ENCODE measurements at regions not wholly inside any gene's neighbourhood (a gene's known extent, or its start where the extent isn't known, plus 50 kb on each side); places are given as distances from the start of the nearest gene placed in this dataset.
"Not testable (repeated sequence)": the region's sequence is repeated elsewhere in the genome, so short reads cannot be mapped to it uniquely, and the experiment has no call there.

DNA sequence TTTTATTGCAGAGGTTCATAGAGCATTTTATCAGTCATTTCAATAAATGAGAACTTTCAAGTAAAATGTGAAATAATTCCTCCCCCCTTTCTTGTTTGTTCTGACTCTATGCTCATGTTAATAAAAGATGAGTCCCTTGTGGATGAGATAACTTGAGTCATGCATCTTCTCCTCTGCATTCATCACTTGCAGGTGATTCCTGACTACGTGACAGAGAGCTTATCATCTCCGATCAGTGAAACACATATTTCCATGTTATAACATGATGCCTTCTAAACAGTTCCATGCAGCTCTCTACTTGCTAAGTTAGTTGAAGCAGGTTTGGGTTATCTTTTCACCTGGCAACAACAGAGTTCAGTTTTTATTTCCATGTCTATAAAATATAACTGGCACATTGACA is 160.1 kb upstream of the ANKRD50 start:
- no peak for FAIRE-seq
- no peak for DNase-seq (ENCODE audit: insufficient read length, low spot score)
- no peak for TF ChIP-seq POLR2A (IDR thresholded peaks at IDR 0.05; ENCODE audit: low read depth, low read length)

DNA sequence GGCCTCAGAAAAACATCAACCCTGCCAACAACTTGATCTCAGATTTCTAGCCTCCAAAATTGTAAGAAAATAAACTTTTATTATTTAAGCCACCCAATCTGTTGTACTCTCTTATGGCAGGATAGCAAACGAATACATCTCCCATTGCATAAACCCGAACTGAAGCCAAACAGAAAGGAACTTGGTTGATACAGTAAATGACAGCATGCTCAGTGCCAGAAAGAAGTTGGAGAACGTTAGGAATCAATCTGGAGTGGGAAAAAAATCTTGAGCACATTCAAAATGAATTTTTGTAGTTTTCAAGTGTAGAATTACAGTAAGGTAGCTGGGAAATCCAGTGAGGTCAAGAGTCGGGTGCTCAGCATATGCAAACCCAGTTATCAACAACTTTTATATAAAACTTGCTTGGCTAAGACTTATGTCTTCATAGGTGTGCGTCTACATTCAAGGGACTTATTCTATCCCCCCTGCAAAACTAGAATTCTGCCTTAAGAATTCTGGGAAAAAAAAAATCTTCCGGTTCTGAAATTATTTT is 157.5 kb upstream of the ANKRD50 start:
- DNase-seq (ENCODE audit: insufficient read length, low spot score): no peak
- no peak for TF ChIP-seq POLR2A (IDR thresholded peaks at IDR 0.05; ENCODE audit: low read depth, low read length)
- no peak for FAIRE-seq

DNA sequence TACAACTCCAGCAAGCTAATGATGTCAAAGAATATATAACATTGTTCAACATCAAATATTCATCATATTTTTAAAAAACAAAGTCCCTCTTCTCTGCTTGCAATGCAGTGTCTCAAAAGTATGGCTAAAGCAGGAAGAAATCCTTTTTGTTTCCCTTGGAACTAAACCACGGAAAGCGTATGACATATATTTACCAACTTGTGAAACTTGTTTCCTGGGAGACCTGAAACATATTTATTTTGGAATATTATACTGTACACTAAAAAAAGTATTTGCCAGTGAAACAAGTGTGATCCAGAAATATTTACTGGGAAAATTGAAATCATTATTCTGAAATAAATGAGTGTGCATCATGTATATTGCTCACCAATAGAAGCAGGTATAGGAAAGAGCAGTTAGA is 156.0 kb upstream of the ANKRD50 start:
- DNase-seq (ENCODE audit: insufficient read length, low spot score): no peak
- FAIRE-seq: no peak
- TF ChIP-seq POLR2A (IDR thresholded peaks at IDR 0.05; ENCODE audit: low read depth, low read length): no peak

DNA sequence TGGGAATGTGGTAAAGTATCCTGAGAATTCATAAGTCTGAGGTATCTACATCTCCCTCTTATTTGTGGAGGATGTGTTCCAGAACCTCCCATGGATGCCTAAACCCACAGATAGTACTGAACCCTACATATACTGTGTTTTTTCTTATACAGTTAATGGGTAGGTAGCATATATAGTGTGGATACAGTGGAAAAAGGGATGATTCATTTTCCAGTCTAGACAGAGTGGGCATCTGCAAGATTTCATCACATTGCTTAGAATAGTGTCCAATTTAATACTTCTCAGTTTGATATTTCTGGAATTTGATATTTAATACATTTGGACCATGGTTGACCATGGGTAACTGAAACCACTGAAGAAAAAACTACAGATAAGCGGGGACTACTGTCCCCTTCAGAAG is 155.0 kb upstream of the ANKRD50 start:
- DNase-seq (ENCODE audit: insufficient read length, low spot score) (no peak), FAIRE-seq (no peak)
- TF ChIP-seq POLR2A (IDR thresholded peaks at IDR 0.05; ENCODE audit: low read depth, low read length): no peak

DNA sequence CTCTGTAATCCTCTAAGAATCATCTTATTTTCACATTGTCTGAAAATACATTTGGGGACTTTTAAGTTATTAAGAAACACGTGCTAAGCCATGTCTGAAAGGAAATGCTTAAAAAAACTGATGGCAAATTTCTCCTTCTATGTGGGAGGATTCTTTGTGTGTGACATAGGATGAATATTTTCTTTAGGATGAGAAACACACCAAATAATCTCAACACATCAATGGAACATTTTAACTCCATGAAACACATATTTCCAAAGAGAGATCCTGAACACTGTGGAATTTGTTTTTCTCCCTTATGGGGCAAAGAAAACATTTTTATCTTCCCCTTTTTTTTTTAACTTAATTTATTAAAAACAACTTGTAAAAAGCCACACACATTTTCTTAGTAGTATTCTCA is 153.8 kb upstream of the ANKRD50 start:
- FAIRE-seq: no peak
- TF ChIP-seq POLR2A (IDR thresholded peaks at IDR 0.05; ENCODE audit: low read depth, low read length): no peak
- no peak for DNase-seq (ENCODE audit: insufficient read length, low spot score)

DNA sequence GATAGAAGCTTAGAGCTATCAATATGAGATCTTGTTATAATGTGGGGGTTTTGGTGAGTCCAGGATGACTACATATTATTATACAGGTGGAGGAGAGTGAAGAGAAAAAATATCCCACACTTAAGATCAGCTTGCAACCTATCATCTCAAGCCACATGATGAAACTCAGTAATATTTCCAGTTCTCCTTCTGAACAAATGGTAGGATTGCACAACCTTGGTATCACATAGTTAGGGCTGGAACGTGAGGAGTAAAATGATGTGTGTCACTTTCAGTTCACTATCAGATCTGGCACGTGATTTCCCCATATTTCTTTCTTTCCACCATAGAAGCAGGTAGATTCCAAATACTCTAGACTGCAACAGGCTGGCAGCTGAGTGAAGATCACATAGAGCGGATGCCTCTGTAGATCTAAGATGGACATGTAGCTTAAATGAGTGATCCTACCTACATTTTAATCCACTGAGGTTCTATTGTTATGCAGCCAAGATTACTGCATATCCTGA is 150.6 kb upstream of the ANKRD50 start:
- no peak for FAIRE-seq
- no peak for DNase-seq (ENCODE audit: insufficient read length, low spot score)
- no peak for TF ChIP-seq POLR2A (IDR thresholded peaks at IDR 0.05; ENCODE audit: low read depth, low read length)

DNA sequence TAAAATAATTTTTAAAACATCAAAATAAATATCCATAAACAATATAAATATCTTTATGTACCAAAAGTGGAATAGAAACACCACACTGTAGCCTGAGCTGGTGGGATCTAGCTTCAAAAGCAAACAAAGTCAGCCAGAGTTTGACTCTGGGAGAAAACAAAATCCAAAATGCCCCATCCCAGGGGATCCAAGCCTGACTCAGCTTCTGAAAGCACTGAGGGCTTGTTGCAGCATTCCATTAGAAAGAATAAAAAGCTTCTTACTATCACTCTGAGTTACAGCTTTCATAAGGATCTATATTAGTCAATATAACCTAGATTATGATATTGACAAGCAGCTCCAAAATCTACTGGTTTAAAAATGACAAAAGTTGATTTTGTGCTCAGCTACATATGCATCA is 149.7 kb upstream of the ANKRD50 start:
- TF ChIP-seq POLR2A (IDR thresholded peaks at IDR 0.05; ENCODE audit: low read depth, low read length): no peak
- no peak for FAIRE-seq
- DNase-seq (ENCODE audit: insufficient read length, low spot score): no peak

DNA sequence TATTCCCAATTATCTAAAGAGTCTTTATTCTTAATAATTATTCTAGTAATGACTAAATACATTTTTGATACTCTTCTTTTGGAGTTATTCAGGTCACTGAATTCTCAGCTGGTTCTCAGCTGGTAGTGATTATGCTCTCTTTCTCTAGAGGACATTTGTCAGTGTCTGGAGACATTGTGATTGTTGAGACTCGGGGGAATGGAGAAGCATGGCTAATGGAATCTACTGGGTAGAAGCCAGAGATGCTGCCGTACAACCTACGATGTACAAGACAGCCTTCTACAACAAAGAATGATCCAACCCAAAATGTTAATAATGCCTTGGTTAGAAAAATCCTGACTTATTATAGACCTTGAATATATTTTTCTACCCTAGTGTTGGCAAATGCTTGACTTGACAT is 149.2 kb upstream of the ANKRD50 start:
- FAIRE-seq: no peak
- DNase-seq (ENCODE audit: insufficient read length, low spot score): no peak
- TF ChIP-seq POLR2A (IDR thresholded peaks at IDR 0.05; ENCODE audit: low read depth, low read length): no peak

DNA sequence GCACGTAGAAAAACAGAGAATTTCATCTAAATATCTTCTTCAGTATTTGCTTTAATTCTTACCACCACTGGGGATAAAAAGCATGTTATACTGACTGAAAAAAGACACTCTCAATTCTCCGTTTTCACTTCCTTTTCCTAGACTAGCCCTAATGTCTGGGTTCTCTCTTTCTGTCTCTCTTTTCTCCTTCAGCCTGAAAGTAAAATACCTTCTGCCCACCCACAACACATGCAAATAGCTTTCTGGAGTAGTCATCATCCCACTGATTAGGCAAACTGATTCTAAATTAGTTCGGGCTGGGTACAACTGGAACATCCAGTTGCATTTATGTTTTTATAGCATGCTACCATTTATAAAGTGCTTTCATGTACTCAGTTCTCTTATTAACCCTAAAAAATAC is 142.4 kb upstream of the ANKRD50 start:
- TF ChIP-seq POLR2A (IDR thresholded peaks at IDR 0.05; ENCODE audit: low read depth, low read length): no peak
- FAIRE-seq: no peak

DNA sequence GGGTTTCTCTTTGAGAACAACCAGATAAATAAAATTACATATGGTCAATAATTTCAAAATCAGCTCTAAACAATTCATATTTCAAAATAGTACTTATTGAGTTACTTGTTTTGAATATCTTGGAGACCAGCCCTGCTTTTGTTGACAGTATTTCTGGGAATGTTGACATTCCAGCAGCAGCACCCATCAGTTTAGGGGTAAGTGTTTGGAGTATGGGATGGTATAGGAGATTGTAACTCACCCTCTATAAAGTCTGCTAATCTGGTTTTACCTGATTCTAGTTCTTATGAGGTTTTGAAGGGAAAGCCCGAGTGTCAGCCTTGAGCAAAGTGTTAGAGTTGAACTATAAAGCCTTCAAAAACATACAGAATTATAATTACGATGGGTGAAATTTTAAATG is 139.2 kb upstream of the ANKRD50 start:
- TF ChIP-seq POLR2A (IDR thresholded peaks at IDR 0.05; ENCODE audit: low read depth, low read length): no peak
- DNase-seq (ENCODE audit: insufficient read length, low spot score) (no peak), FAIRE-seq (no peak)

More for the DNA sequence above, 142.4 kb upstream of the ANKRD50 start:
- DNase-seq (ENCODE audit: insufficient read length, low spot score): no peak

DNA sequence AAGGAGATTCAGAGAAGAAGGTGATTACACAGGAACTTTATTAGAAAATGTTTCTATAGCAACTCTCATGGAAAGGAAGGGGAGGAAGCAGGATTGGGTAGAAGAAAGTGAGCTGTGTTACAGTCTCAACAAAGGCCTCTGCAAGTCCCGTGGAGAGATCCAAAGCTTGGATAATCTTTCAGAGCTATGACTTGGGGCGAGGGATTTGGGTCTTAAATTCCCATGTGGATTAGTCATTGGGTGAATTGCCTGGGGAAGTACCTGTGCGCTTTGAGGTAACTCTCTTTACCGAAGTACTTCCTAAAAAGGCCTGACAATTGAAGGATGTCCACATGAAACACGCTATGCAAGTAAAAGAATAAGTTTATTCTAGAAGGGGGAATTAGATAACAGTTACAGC is 133.8 kb upstream of the ANKRD50 start:
- DNase-seq (ENCODE audit: insufficient read length, low spot score) (no peak), FAIRE-seq (no peak)
- TF ChIP-seq POLR2A (IDR thresholded peaks at IDR 0.05; ENCODE audit: low read depth, low read length): no peak

DNA sequence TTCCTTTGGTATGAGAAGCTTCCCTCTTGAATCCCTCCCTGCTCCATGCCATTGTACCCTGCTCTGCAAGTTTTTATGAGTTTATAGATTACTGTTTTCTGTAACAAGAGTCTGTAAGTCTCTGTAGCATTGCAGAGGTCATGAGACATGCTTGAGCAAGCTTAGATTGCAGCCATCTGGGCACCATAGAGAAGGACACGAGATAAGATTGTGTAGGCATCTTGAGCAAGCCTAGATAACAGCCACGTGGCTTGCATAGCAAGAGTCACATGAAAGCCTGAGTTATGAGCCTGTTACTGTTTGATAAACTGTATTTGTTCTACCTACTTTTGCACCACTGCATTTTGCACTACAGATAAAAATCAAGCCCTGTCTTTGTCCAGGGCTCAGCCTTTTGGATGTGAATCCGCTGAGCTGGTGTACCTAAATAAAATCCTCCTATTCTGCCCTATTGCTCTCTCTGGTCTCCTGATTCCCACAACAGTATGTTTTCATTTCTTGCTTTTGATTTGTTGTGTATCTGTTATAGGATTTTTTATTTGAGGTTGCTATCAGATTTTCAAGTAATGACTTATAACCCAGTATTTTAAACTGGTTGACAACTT is 127.4 kb upstream of the ANKRD50 start:
- FAIRE-seq (no peak), DNase-seq (ENCODE audit: insufficient read length, low spot score) (no peak)
- TF ChIP-seq POLR2A (IDR thresholded peaks at IDR 0.05; ENCODE audit: low read depth, low read length): no peak

DNA sequence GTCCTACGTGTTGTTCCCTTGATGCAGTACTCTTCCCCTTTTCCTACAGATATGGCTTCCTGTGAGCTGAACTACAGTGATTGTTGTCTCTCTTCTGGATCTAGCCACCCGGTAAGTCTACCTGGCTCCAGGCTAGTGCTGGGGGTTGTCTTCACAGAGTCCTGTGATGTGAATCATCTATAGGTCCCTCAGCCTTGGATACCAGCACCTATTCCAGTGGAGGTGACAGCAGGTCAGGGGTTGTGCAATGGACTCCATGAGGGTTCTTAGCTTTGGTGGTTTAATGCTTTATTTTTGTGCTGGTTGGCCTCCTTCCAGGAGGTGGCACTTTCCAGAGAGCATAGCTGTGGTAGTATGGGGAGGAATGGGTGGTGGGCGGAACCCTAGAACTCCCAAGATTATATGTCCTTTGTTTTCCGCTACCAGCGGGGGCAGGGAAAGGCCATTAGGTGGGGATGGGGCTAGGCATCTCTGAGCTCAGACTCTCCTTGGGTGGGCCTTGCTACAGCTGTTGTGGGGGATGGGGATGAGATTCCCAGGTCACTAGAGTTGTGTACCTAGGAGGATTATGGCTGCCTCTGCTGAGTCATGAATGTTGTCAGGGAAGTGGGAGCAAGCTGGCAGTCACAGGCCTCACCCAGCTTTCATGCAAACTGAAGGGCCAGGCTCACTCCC is 121.4 kb upstream of the ANKRD50 start:
- DNase-seq (ENCODE audit: insufficient read length, low spot score) (no peak), FAIRE-seq (no peak)
- TF ChIP-seq POLR2A (IDR thresholded peaks at IDR 0.05; ENCODE audit: low read depth, low read length): no peak

DNA sequence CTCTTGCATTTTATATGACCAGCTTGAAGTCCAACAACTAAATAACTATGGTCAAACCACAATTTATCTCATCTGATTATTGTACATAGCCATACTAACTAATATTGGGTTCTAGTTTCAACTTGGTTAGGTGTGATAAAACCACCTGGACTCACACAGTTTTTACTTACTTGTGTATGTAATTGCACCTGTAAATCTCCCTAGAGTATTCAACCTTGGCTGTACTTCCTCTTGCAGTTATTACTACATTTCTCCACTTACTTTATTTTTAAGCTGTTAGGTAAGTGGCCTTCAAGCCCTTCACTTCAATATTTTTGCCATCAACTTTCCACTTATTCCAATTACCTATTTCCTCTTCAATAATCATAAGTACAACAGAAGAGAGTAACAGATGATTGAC is 115.8 kb upstream of the ANKRD50 start:
- TF ChIP-seq POLR2A (IDR thresholded peaks at IDR 0.05; ENCODE audit: low read depth, low read length): no peak
- DNase-seq (ENCODE audit: insufficient read length, low spot score) (no peak), FAIRE-seq (no peak)

DNA sequence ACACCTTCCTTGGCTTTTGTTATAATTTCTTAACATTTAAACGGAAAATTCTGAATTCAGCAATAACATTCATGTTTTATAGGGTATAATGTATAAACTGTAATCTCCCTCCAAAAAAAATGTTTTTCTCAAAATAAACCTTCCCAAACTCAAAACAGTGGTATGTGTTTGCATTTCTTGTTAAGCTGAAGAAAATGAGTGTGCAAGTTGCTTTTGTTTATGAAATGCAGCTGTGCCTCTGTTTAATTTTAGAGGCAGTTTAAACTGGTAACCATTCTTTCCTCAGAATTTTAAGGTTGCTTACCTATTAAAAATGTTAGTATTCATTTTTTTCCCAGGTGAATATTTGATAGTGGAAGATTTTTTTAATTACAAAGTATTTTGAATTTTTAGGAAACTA is 105.0 kb upstream of the ANKRD50 start:
- no peak for TF ChIP-seq POLR2A (IDR thresholded peaks at IDR 0.05; ENCODE audit: low read depth, low read length)
- FAIRE-seq (no peak), DNase-seq (ENCODE audit: insufficient read length, low spot score) (no peak)

DNA sequence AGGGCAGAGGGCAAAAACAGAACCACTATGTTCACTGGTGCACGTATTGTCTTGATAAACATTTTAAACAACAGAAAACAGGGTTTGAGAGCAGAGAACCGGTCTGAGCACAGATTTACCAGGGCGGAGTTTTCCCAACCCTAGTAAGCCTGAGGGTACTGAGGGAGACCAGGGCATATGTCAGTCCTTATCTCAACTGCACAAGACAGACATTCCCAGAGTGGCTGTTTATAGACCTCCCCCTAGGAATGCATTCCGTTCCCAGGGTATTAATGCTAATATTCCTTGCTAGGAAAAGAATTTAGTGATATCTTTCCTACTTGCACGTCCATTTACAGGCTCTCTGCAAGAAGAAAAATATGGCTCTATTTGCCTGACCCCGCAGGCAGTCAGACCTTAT is 99.7 kb upstream of the ANKRD50 start:
- DNase-seq (ENCODE audit: insufficient read length, low spot score): not testable (repeated sequence)

More for the DNA sequence above, 99.7 kb upstream of the ANKRD50 start:
- not testable (repeated sequence) for FAIRE-seq
